Fibroblast of mammary gland (primary cell): ENCODE measurements at regions not wholly inside any gene's neighbourhood (a gene's known extent, or its start where the extent isn't known, plus 50 kb on each side); places are given as distances from the start of the nearest gene placed in this dataset.

Experiments
- DNase-seq: peaks from one replicate; pipeline ENCODE4 v3.0.0-alpha.2; 2010; ENCODE audit warnings: low read depth
- H3K4me3 ChIP-seq: 2 replicates; pipeline ENCODE4 v1.5.1; 2011; ENCODE audit warnings: low read depth, mild to moderate bottlenecking, low read length, moderate library complexity; ENCODE audit not compliant: control insufficient read depth
- CTCF ChIP-seq: conservative IDR thresholded peaks from 2 replicates; pipeline ENCODE4 v1.5.1; 2011; ENCODE audit warnings: low read depth, low read length, inconsistent platforms; ENCODE audit not compliant: control insufficient read depth, insufficient read depth

- peak; percentile 54 for DNase-seq
- peak; percentile 96 for TF ChIP-seq CTCF
- H3K4me3 ChIP-seq, result no peak overlapping the region
Observed at GRCh38 chr6:165850434-165851019, 187.5 kb upstream of the PDE10A start.

GRCh38 chr6:165849534-165850430 lies 186.7 kb upstream of the PDE10A start:
- no peak for TF ChIP-seq CTCF
- H3K4me3 ChIP-seq, result no peak overlapping the region
- DNase-seq, result no peak

- TF ChIP-seq CTCF, result no peak
- H3K4me3 ChIP-seq, result no peak overlapping the region
- no peak for DNase-seq
Observed at GRCh38 chr6:165848086-165848426, 185.0 kb upstream of the PDE10A start.

- DNase-seq, result peak; percentile 38
- no peak for TF ChIP-seq CTCF
- no peak overlapping the region for H3K4me3 ChIP-seq
Observed at GRCh38 chr6:165847407-165848085, 184.5 kb upstream of the PDE10A start.

- peak overlapping the region; percentile 16 for H3K4me3 ChIP-seq
- no peak for TF ChIP-seq CTCF
- DNase-seq, result no peak
Observed at GRCh38 chr6:165846123-165846966, 183.3 kb upstream of the PDE10A start.

- H3K4me3 ChIP-seq, result no peak overlapping the region
- no peak for TF ChIP-seq CTCF
- DNase-seq, result no peak
Observed at GRCh38 chr6:165845493-165845892, 182.5 kb upstream of the PDE10A start.
